Nephron (organoid): ENCODE measurements at regions not wholly inside any gene's neighbourhood (a gene's known extent, or its start where the extent isn't known, plus 50 kb on each side); places are given as distances from the start of the nearest gene placed in this dataset.

Experiments
- H3K27ac Mint-ChIP-seq, 3 experiments: 2 replicates each; pipeline ENCODE4 v1.8.0; 2020; ENCODE audit warnings: mixed read lengths in 3 of 3, mild to moderate bottlenecking in 2 of 3, moderate library complexity in 1 of 3
- H3K27me3 Mint-ChIP-seq: 2 replicates; pipeline ENCODE4 v1.8.0; 2021; ENCODE audit warnings: low read depth, mild to moderate bottlenecking, moderate library complexity, mixed read lengths
- H3K36me3 Mint-ChIP-seq: 2 replicates; pipeline ENCODE4 v1.8.0; 2020; ENCODE audit warnings: low read depth, mixed read lengths
- H3K4me1 Mint-ChIP-seq: 2 replicates; pipeline ENCODE4 v1.8.0; 2020; ENCODE audit warnings: mixed read lengths
- H3K4me3 Mint-ChIP-seq, 3 experiments: 2 replicates each; pipeline ENCODE4 v1.8.0; 2020; ENCODE audit warnings: mild to moderate bottlenecking in 3 of 3, mixed read lengths in 3 of 3, moderate library complexity in 2 of 3
- H3K9me3 Mint-ChIP-seq: 2 replicates; pipeline ENCODE4 v1.8.0; 2020; ENCODE audit warnings: mixed read lengths
- CTCF ChIP-seq, 3 experiments: fragments of 200-600 bp; sonication (generic); IDR thresholded peaks; one replicate each; pipeline ENCODE4 v1.5.0; 2021; ENCODE audit warnings: antibody characterized with exemption in 3 of 3; ENCODE audit not compliant: unreplicated experiment in 3 of 3

- peaks cover 8% of the 10 kb centered on the region for H3K9me3 Mint-ChIP-seq
- no peaks in the 10 kb centered on the region for H3K36me3 Mint-ChIP-seq
- no peaks in the 10 kb centered on the region for H3K27me3 Mint-ChIP-seq
- no peaks in the 10 kb centered on the region for H3K4me1 Mint-ChIP-seq
- H3K4me3 Mint-ChIP-seq, result no peak overlapping the region
- TF ChIP-seq CTCF (IDR thresholded peaks at IDR 0.05; ENCODE audit: unreplicated experiment in 3 of 3), result no peak
- no peak overlapping the region for H3K27ac Mint-ChIP-seq
These were observed 959.4 kb upstream of the LRRTM1 start for GRCh38 chr2:81263989-81264388.

GRCh38 chr2:81260320-81260719 lies 955.8 kb upstream of the LRRTM1 start:
- no peaks in the 10 kb centered on the region for H3K36me3 Mint-ChIP-seq
- H3K27ac Mint-ChIP-seq, result no peak overlapping the region
- no peaks in the 10 kb centered on the region for H3K4me1 Mint-ChIP-seq
- TF ChIP-seq CTCF (IDR thresholded peaks at IDR 0.05; ENCODE audit: unreplicated experiment in 3 of 3), result no peak
- no peaks in the 10 kb centered on the region for H3K9me3 Mint-ChIP-seq
- no peaks in the 10 kb centered on the region for H3K27me3 Mint-ChIP-seq
- H3K4me3 Mint-ChIP-seq, result no peak overlapping the region

- Mint-ChIP-seq H3K27ac (no peak overlapping the region), H3K4me1 (no peaks in the 10 kb centered on the region), H3K9me3 (no peaks in the 10 kb centered on the region), H3K27me3 (no peaks in the 10 kb centered on the region), H3K36me3 (no peaks in the 10 kb centered on the region), H3K4me3 (no peak overlapping the region)
- TF ChIP-seq CTCF (IDR thresholded peaks at IDR 0.05; ENCODE audit: unreplicated experiment in 3 of 3), result no peak
These were observed 945.7 kb upstream of the LRRTM1 start for GRCh38 chr2:81250270-81250669.

GRCh38 chr2:81249152-81249551 lies 944.6 kb upstream of the LRRTM1 start:
- Mint-ChIP-seq H3K4me1 (no peaks in the 10 kb centered on the region), H3K27ac (no peak overlapping the region), H3K27me3 (no peaks in the 10 kb centered on the region), H3K4me3 (no peak overlapping the region), H3K36me3 (no peaks in the 10 kb centered on the region), H3K9me3 (no peaks in the 10 kb centered on the region)
- TF ChIP-seq CTCF (IDR thresholded peaks at IDR 0.05; ENCODE audit: unreplicated experiment in 3 of 3), result no peak

- Mint-ChIP-seq H3K27me3 (no peaks in the 10 kb centered on the region), H3K9me3 (no peaks in the 10 kb centered on the region), H3K36me3 (no peaks in the 10 kb centered on the region), H3K4me1 (no peaks in the 10 kb centered on the region), H3K4me3 (no peak overlapping the region), H3K27ac (no peak overlapping the region)
- no peak for TF ChIP-seq CTCF (IDR thresholded peaks at IDR 0.05; ENCODE audit: unreplicated experiment in 3 of 3)
These were observed 943.1 kb upstream of the LRRTM1 start for GRCh38 chr2:81247648-81248047.

- H3K27me3 Mint-ChIP-seq, result no peaks in the 10 kb centered on the region
- H3K27ac Mint-ChIP-seq, result no peak overlapping the region
These were observed 937.9 kb upstream of the LRRTM1 start for GRCh38 chr2:81242501-81242900.

More at GRCh38 chr2:81242501-81242900, 937.9 kb upstream of the LRRTM1 start:
- Mint-ChIP-seq H3K4me3 (no peak overlapping the region), H3K4me1 (no peaks in the 10 kb centered on the region), H3K9me3 (no peaks in the 10 kb centered on the region), H3K36me3 (no peaks in the 10 kb centered on the region)
- TF ChIP-seq CTCF (IDR thresholded peaks at IDR 0.05; ENCODE audit: unreplicated experiment in 3 of 3), result no peak
